ENCODE measurements at regions not wholly inside any gene's neighbourhood (a gene's known extent, or its start where the extent isn't known, plus 50 kb on each side); places are given as distances from the start of the nearest gene placed in this dataset.

DNA sequence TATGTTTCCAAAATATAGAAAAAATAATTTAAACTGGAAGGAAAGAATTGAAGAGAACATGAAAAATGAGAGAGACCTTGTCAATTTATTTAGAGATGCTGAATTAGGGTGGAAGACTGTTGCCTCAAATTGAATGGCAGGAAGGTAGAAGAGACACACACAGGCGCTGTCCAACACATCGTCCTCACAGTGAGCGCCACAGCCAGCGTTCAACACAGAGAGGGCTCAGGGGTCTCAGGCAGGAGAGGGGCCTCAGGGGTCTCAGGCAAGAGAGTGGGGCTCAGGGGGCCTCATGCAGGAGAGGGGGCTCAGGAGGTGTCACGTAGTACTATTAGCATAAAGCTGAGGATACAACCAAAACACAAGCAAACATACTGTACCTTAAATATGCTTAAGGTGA lies 65.7 kb downstream of the TMEM18 start:
- no peak for DNase-seq (ENCODE audit: low read depth)

DNA sequence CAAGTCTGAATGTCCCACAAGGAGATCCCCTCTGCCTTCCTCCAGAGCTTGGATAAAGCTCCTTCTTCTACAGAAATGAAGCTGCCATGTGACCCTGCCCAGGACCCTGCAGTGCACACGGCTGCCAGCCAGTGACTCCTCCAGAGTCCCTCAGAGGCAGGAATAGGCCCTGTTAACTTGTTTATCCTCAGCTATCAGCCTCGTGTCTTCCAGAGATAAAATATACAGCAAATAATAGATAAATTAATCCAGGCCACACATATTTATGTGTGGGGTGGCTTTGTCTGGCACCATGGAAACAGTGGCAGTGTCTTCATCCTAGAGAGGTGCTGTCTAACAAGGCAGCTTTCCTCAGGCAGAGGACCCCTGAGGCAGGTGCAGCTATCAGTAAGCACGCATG lies 66.7 kb downstream of the TMEM18 start:
- no peak for DNase-seq (ENCODE audit: low read depth)

DNA sequence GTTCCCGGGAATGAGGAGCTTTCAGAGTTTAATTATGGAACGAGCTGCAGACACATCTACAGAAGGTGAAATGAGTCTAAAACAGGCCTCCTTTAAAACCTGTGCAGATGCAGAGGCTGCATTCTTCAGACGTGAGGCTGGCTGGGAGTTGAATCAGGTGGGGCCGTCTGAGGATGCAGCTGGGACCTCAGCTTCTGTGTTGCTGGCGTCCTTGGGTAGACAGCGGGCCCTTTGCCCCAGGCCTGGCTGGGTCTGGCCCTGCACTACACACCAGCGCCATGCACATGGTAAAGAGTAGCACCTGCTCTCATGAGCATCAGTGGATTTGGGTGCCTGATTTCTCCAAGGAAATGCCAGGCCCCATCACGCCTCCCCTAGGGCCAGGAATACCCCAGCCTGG lies 67.3 kb downstream of the TMEM18 start:
- DNase-seq (ENCODE audit: low read depth), result no peak

DNA sequence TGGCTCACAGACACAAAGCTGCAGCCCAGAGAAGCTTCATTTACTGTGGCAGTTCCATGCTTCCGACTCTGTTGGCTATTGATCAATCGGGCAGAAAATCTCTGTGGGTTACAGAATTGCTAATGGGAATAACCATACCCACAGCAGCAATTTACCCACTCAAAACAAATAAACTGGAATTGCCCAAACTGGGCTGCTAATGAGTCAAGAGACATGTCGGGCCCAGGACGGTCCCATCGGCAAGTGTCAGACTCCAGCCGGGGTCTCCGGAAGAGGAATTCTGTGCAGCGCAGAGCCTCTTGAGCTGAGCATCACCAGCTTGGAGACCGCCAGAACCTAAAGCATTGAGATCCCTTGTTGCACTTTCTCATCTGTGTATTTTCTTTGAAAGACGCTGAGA lies 67.8 kb downstream of the TMEM18 start:
- no peak for DNase-seq (ENCODE audit: low read depth)

DNA sequence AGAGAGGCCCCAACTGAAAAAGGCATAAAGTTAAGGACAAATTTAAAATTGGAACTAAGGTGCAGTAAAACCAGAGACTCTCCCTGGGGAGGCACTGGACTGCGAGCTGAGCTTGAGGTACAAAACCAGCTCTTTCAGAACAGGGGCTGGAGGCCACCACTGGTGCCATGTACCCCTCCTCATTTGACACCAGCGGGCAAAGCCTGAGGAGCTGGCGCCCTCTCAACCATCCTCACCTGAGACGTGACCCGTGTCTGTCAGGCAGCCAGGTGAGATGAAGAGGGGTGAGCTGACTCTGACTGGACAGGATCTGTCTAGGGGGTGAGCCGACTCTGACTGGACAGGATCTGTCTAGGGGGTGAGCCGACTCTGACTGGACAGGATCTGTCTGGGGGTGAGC lies 68.5 kb downstream of the TMEM18 start:
- no peak for DNase-seq (ENCODE audit: low read depth)

DNA sequence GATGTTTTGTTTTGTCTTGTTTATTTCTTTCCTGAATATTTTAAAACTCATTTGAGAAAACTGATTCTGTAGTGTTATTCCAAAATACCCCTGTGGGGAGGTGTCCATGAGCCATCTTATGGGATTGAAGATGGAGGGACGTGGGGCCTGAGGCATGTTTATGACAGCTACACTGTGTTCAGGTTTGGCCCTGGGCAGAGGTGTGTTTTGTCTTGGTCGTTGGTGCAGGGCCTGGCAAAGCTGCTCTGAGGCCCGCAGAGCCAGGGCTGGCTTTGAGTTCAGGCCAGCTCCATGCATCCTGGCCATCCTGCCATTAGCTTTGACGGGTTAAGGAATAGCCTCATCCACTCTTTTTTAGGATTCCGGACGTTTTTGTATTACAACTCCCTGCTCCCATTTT lies 68.9 kb downstream of the TMEM18 start:
- no peak for DNase-seq (ENCODE audit: low read depth)

DNA sequence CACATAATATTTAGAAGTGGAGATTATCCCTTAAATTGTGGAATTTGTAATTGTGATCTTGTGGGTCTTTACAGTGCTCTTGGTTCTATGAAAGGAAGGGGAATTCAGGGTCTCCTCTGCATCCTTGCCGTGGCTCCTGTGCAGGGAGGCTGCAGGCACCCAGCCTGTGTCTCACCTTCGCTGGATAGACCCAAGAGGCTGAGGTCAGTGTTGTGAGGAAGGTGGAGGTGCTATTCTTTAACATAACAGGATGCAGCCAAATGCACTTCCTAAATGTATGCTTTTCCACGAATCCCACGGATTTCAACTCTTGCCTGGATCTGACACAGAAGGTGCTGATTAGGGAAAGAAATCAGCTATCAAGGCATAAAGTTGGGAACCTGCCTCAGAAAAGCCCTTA lies 69.5 kb downstream of the TMEM18 start:
- DNase-seq (ENCODE audit: low read depth), result no peak

DNA sequence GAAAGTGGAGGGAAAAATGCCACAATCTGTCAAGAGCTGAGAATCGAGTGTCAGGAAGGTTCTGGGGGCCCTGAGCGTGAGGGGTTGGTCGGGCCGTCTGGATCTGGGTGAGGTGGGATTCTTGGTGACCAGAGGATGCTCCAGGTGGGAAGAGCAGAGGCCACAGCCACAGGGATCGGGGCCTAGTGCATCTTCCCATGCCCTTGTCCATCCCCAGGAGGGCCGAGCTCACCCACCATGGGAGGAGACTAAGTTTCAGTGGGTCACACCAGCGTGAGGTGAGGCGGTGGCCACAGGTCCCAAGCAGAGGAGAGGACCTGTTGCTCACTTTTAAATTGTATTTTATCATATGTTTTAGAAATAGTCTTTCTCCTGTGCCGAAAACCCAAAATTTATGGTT lies 70.0 kb downstream of the TMEM18 start:
- DNase-seq (ENCODE audit: low read depth), result no peak

DNA sequence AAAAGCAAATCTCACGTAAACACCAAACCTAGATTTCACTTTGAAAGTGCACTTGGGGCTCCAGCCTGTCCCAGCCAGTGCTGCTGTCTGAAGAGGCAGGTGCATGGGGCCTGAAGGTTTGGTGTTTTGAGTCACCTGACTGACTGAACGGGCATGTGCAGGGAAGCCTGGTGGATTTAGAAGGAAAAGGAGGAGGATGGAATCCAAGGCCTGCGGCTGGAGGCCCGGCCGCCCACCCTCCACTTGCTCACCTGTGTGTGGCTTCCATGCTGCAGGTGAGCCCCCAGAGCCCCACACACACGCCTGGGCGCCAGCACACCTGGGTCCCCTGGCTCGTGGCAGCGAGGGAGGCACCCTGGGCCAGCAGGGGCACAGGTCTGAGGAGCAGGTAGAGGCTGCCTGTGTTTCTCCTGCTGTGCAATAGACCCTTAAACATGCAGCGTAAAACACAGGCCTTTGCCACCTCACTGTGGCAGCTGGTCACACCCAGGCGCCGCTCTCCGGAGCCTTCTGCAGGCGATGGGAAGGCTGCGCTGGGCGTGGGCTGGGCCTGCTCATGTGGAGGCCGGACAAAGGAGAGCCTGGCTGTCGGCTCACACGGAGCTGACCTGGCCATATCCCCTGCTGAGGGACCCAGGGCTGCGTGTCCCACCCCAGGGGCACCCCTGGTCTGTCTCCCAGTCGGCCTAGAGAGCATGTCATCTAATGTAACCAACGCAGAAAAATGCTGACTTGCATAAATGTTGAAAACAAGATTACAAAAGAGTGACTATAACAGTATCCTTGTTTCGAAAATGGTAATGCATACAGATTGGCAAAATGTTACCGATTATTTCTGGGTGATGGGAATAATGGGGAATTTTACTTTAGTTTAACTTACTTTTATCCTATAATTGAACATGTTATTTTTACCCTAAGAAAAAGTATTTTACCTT lies 71.3 kb downstream of the TMEM18 start:
- DNase-seq (ENCODE audit: low read depth), result no peak

DNA sequence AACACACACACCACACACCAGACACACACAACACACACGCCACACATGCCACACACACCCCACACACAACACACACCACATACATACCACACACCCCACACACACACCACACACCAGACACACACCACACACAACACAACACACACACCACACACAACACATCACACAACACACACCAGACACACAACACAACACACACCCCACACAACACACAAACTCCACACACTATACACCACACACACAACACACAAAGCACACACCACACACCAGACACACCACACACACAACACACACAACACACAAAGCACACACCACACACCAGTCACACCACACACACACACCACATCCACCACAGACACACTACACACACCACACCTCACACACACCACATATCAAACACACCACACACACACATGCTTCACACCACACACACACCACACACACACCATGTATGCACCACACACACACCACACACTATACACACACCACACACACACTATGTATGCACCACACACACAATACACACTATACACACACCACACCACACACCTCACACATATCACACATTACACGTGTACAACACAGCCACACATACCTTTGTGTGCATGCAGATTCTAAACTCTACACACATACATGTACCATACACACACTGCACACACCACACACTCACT lies 72.2 kb downstream of the TMEM18 start:
- DNase-seq (ENCODE audit: low read depth), result no peak

DNA sequence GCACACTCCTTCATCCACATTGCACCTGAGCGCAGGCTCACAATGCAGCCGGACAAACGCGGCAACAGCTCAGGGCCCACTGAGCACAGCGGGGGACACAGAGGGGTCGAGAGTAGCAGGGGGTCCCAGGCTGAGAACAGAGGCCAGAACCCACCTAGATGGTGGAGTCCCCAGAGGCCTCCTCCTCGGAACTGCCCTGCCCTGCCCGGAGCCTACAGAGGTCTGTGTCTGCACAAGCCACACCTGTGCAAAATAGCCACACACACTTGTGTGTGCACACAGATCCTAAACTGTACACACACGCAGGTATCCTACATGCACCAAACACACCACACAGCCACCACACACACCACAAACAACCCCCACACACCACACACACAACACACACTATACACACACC lies 72.8 kb downstream of the TMEM18 start:
- DNase-seq (ENCODE audit: low read depth), result no peak

DNA sequence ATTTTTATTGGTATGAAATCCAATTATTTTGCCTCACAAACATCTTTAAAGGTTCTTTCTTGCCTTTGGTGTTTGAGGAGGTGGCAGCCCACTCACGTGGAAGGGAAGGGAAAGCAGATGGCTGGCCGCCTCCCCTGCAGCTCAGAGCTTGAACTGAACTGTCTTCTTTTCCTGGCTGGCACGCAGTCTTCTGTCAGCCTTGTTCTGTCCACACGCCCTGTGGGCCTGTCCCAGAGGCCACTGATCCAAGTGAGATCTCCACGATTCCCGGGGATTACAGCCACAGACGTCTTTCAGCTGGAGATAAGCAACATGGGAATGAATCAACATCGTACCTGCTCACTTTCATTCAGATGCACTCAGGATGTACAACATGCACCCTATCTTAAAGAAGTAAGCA lies 73.3 kb downstream of the TMEM18 start:
- DNase-seq (ENCODE audit: low read depth), result no peak

DNA sequence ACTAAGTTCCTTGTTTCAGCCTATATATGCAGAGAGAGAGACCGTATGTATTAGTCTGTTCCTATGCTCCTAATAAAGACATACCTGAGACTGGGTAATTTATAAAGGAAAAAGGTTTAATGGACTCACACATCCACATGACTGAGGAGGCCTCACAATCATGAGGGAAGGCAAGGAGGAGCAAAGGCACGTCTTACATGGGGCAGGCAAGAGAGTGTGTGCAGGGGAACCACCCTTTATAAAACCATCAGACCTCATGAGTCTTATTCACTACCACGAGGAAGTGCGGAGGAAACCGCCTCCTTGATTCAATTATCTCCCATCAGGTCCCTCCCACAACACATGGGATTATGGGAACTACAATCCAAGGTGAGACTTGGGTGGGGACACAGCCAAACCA lies 73.8 kb downstream of the TMEM18 start:
- no peak for DNase-seq (ENCODE audit: low read depth)

DNA sequence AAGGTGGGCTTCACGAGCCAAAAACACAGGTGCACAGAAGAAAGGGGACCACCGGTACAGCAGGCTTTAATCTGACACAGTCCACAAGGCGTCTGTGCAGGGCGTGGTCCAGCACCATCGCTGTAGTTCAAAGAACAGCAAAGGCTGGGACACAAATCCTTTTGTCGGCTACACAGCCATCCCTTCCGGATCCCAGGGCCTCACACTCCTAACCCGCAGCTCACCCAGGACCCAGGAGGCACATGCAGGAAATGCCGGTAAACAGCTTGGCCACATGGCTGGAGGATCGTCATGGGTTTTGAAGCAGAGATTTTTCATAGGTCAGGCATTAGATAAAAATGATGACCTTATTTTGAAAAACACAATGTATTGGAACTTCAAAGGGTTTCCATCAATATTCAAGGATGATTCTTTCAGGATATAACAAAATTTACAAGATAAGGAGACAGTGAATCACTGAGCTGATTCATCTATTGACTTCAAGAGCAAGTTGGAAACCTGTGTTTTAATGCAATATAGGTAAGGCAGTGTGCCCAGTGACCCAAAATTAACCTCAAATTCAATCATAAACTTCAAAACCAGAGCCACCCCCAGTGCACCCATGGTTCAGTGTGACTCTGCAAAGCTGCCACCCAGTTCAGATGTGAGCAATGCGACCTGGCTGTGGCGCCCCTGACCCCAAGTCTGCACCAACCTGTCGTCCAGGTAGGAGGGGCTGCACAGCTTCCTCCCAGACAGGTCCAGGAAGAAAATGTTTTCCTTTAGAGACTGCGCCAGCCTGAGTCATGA lies 74.4 kb downstream of the TMEM18 start:
- DNase-seq (ENCODE audit: low read depth), result no peak

DNA sequence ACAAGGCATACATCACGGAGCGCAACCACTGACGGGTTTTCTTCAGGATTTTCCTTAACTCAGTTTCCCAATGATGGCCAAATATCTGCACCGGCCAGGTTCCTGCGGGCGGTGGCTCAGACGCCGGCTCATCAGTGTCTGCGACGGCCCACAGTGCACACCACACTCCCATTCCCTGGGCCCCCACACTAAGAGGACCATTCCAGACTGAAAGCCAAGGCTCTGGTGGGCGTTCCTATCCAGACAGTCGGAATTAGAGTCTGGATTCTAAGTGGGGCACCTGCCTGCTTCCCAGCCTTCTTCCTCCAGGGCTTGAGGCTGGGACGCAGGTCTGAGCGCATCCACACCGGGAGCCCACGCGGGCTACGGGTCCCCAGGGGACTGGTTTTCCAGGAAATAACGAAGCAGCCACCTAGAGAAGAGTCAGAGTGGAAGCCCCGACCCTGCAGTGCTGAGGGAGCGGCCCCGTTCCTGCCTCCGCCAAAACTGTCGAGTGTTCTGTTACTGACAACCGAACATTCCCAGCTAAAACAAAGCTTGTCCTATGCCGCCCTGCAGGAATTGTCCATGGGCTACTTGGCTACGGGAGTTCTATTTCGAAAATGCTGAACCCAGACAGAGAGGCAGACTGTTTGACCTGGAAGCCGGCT lies 75.3 kb downstream of the TMEM18 start:
- DNase-seq (ENCODE audit: low read depth), result no peak

DNA sequence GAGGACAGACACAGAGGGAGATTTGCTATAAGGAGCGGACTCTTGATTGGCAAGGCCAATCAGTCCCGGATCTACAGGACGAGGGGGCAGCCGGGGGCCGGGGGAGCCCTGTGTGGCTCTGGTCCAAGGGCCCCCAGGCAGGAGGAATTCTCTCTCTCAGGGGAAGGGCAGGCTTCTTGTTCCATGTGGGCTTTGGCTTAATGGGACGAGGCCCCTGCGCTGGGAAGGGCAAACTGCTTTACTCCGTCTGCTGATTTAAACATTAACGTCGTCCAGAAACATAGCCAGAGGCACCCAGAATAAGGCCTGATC lies 75.9 kb downstream of the TMEM18 start:
- no peak for DNase-seq (ENCODE audit: low read depth)

DNA sequence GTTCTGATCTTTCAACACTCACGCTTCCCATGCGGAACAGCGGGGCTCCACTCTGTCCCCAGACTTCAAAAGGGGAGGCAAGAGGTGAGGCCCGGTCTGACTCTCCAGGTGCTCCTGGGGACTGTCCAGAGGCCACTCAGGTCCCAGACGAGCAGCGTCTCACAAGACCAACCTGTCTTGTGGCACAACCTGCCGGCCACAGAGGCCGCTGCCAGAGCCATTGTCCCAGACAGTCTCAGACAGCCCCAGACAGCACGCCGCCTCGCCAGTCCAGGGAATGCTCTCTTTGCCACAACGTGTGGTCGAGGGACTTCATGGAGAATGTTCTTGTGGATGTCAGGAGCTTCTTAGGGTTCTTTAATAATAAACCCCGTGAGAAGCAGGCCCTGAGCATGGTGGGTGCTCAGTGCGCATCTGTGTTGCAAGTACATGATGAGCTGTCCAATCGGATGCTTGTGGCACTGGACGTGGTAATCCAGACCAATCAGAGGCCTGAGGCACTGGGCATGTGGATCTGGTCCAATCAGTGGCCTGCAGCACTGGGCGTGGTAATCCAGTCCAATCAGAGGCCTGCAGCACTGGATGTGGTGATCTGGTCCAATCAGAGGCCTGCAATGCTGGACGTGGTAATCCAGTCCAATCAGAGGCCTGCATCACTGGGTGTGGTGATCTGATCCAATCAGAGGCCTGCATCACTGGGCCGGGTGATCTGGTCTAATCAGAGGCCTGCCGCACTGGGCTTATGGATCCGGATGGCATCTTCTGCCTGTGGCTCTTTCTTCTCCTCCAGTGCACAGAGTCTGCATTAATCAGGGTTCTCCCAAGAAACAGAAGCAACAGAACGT lies 76.4 kb downstream of the TMEM18 start:
- no peak for DNase-seq (ENCODE audit: low read depth)

DNA sequence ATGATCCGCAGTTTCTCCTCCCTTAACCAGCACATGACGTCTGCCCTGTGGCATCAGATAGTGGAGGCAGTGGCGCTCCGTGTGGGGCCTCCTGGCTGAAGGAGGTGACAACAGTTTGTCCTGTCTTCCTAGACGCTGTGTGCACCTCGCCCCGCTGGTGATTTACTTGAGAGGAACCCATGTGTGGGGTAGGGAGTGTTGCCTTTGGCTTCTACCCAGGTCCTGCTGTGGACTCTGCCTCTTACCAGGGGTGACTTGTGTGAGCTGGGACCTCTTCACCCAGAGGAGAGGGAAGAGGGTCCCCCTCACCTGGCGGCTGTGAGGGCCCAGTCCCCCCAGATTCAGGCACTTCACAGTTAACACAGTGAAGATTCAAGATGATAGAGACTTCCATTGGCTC lies 77.6 kb downstream of the TMEM18 start:
- DNase-seq (ENCODE audit: low read depth), result no peak

DNA sequence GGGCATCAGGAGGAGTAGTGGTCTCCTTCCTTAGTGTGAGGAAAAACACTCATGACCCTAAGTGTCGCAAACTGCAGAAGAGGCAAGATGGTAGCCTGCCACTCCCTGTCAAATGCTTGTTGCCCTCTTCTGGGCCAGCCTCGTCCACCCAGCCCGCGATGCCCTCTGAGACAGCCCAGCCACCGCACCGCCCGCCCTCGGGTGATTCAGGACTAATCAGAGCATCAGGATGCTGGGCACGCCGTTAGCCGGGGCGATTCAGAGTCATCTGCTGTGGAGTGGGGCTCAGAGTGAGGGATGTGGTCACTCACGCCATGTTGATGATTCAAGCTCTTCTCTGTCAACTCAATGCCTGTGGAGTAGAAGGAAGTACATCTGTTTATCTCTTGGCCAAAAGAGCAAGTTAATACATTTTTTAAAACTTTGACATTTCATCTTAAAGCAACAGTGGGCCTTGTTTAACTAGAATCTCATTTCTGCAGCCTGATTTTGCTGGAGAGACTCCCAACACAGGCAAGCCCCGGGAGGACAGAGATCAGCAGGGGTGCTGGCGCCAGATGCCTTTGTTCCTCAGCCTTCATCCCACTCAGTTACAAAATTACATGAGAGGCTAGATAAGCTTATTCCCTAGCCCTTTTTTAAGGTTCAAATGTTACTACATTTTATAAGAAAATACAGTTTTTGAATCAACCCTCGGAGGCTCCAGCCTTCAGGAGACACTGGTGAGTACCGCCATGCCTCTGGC lies 79.0 kb downstream of the TMEM18 start:
- no peak for DNase-seq (ENCODE audit: low read depth)

DNA sequence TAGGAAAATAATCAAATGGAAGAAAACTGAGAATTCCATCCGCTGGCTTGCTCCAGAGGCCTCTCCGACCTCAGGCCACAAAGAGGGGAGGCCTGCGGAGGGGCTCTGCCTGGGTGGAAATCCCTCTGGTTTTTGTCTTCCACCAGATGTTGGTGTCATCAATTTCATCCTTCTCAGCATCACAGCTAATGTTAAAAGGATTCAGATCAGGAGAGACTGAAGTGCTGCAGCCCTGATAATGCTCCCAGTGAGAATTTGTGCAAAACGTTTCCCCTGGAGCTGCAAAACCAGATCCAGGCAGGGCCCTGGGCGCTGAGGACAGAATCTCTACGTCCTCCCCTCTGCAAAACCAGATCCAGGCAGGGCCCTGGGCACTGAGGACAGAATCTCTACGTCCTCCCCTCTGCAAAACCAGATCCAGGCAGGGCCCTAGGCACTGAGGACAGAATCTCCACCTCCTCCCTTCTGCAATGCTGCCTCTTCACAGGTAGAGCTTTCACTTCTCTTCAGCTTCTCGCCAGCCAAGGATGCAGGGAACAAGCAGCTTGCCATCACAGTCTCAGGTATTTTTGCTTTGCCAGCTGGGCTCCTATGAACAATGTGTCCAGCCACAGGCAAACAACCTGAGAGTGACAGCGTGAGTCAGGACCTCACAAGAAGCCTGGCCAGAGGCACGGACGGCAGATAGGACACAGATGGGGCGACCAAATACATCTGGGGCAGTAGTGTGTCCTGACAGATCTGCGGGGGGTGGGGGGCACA lies 81.2 kb downstream of the TMEM18 start:
- no peak for DNase-seq (ENCODE audit: low read depth)

All from T follicular helper cell (primary cell).